ENCODE measurements at regions not wholly inside any gene's neighbourhood (a gene's known extent, or its start where the extent isn't known, plus 50 kb on each side); places are given as distances from the start of the nearest gene placed in this dataset.

DNA sequence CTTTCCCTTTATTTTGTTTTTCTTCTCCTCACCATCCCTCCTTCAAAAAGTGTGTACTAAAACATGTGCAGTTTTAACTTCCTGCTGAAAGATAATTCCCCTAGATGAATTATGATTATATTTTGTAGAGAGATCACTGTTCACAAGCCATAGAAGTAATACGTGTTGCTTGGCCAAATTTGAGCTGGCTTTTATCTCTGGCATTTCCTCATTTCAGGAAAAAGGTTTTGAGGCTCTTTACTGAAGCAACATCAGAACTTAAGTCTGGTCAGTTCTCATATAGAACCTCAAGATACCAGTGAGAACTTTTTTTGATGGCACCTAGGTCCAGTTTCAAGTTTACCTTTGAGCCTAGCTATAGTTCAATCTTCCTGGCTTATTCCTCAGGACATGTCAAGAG lies 463.3 kb downstream of the INHBA start:
- Histone ChIP-seq H4K20me1 (ENCODE audit: insufficient read depth) (no peaks in the 10 kb centered on the region), H3F3A (replicated peaks; ENCODE audit: insufficient read depth) (peaks cover 11% of the 10 kb centered on the region), H3K4me3 (ENCODE audit: low read depth in 2 of 2, low read length in 1 of 2) (no peak overlapping the region), H3K27me3 (ENCODE audit: insufficient read depth) (no peaks in the 10 kb centered on the region), H3K36me3 (replicated peaks in 1 of 2; ENCODE audit: control insufficient read depth in 1 of 2, insufficient read depth in 2 of 2, low read length in 1 of 2) (no peaks in the 10 kb centered on the region), H3K27ac (ENCODE audit: low read depth in 2 of 2, low read length in 1 of 2) (peak overlapping the region in 1 of 2 experiments; percentile 4; a peak in 1 of 4 replicates), H3K4me2 (no peak overlapping the region), H3K79me2 (ENCODE audit: insufficient read depth) (no peaks in the 10 kb centered on the region), H2AFZ (ENCODE audit: low read depth) (no peak overlapping the region), H3K9ac (no peak overlapping the region), H3K4me1 (ENCODE audit: control insufficient read depth in 1 of 2, insufficient read depth in 2 of 2, low read depth in 1 of 2, low read length in 1 of 2) (no peaks in the 10 kb centered on the region; a peak in 2 of 4 replicates), H3K9me3 (no peaks in the 10 kb centered on the region), H3K9me2 (no peaks in the 10 kb centered on the region)
- CTCF ChIA-PET = no interaction called here
- WGBS (ENCODE audit: low lambda C conversion rate) = 70% methylated on average over 1 of the region's 1 CpG
- POLR2A ChIA-PET = no interaction called here
- DNase-seq = no peak
- TF ChIP-seq GABPA (IDR thresholded peaks at IDR 0.05; ENCODE audit: low read depth) (no peak), RCOR1 (IDR thresholded peaks at IDR 0.05; ENCODE audit: low read length) (no peak), TEAD4 (IDR thresholded peaks at IDR 0.05; ENCODE audit: borderline replicate concordance, insufficient read depth) (no peak), NFIC (IDR thresholded peaks at IDR 0.05; ENCODE audit: borderline replicate concordance) (no peak), EZH2phosphoT487 (IDR thresholded peaks at IDR 0.05; ENCODE audit: borderline replicate concordance, low read depth) (no peak), SIN3A (IDR thresholded peaks at IDR 0.05; ENCODE audit: borderline replicate concordance, low read depth, low read length) (no peak)
- TF ChIP-seq, protein P1, sequence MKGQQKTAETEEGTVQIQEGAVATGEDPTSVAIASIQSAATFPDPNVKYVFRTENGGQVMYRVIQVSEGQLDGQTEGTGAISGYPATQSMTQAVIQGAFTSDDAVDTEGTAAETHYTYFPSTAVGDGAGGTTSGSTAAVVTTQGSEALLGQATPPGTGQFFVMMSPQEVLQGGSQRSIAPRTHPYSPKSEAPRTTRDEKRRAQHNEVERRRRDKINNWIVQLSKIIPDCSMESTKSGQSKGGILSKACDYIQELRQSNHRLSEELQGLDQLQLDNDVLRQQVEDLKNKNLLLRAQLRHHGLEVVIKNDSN (IDR thresholded peaks at IDR 0.05; ENCODE audit: borderline replicate concordance, low read depth) = no peak

DNA sequence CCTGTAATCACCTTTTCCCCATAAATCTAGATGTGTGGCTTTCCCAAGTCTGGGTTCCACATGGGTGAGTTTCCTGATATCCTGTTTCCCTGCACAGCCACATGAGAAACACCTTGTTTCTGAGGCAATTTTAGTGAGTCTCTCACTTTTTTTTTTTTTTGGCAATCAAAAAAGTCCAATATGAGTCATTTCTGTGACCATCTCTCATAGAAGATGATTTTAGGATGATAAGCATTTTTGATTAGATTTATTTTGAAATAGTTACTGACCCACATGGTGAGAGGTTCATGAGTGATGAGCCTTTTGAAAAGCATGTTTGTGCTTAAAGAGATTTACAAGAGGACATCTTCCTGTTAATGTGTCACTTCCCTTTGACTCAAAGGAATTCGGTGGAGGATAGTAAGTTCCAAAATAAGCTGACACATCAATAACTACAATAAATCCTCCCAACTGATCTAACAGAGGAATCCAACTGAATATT lies 464.0 kb downstream of the INHBA start:
- no peak overlapping the region for H3K4me3 ChIP-seq (ENCODE audit: low read depth in 2 of 2, low read length in 1 of 2)
- ChIA-PET POLR2A (interaction anchor here (0.6 kb wide), 1 partner anchor 234 kb away, joined by 4 read pairs; no protein-coding TSS in a partner anchor), CTCF (no interaction called here)
- H3K9me2 ChIP-seq = no peaks in the 10 kb centered on the region
- no peak for DNase-seq
- no peaks in the 10 kb centered on the region for H3K9me3 ChIP-seq
- H3K27me3 ChIP-seq (ENCODE audit: insufficient read depth) = no peaks in the 10 kb centered on the region
- no peaks in the 10 kb centered on the region; a peak in 2 of 4 replicates for H3K4me1 ChIP-seq (ENCODE audit: control insufficient read depth in 1 of 2, insufficient read depth in 2 of 2, low read depth in 1 of 2, low read length in 1 of 2)
- 0% methylated on average over 1 of the region's 1 CpG for WGBS (ENCODE audit: low lambda C conversion rate)
- peak overlapping the region in 1 of 2 experiments; percentile 10; a peak in 1 of 4 replicates for H3K27ac ChIP-seq (ENCODE audit: low read depth in 2 of 2, low read length in 1 of 2)
- no peaks in the 10 kb centered on the region for H4K20me1 ChIP-seq (ENCODE audit: insufficient read depth)
- H3K36me3 ChIP-seq (replicated peaks in 1 of 2; ENCODE audit: control insufficient read depth in 1 of 2, insufficient read depth in 2 of 2, low read length in 1 of 2) = no peaks in the 10 kb centered on the region
- H3F3A ChIP-seq (replicated peaks; ENCODE audit: insufficient read depth) = peaks cover 5% of the 10 kb centered on the region
- H3K79me2 ChIP-seq (ENCODE audit: insufficient read depth) = no peaks in the 10 kb centered on the region
- no peak overlapping the region for H3K4me2 ChIP-seq
- H2AFZ ChIP-seq (ENCODE audit: low read depth) = no peak overlapping the region
- no peak overlapping the region for H3K9ac ChIP-seq
- TF ChIP-seq, protein P1 (IDR thresholded peaks at IDR 0.05; ENCODE audit: borderline replicate concordance, low read depth) = no peak
- TF ChIP-seq EP300 (IDR thresholded peaks at IDR 0.05; ENCODE audit: borderline replicate concordance in 1 of 2, low read depth in 1 of 2, low read length in 1 of 2) = peak in 1 of 2 experiments; percentile 69; a peak in 2 of 4 replicates
- TF ChIP-seq JUND (IDR thresholded peaks at IDR 0.05) = peak; percentile 80
- no peak for TF ChIP-seq RAD21 (IDR thresholded peaks at IDR 0.05; ENCODE audit: low read length)
- TF ChIP-seq, protein P2, sequence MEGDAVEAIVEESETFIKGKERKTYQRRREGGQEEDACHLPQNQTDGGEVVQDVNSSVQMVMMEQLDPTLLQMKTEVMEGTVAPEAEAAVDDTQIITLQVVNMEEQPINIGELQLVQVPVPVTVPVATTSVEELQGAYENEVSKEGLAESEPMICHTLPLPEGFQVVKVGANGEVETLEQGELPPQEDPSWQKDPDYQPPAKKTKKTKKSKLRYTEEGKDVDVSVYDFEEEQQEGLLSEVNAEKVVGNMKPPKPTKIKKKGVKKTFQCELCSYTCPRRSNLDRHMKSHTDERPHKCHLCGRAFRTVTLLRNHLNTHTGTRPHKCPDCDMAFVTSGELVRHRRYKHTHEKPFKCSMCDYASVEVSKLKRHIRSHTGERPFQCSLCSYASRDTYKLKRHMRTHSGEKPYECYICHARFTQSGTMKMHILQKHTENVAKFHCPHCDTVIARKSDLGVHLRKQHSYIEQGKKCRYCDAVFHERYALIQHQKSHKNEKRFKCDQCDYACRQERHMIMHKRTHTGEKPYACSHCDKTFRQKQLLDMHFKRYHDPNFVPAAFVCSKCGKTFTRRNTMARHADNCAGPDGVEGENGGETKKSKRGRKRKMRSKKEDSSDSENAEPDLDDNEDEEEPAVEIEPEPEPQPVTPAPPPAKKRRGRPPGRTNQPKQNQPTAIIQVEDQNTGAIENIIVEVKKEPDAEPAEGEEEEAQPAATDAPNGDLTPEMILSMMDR (IDR thresholded peaks at IDR 0.05) = no peak
- TF ChIP-seq, protein P3, sequence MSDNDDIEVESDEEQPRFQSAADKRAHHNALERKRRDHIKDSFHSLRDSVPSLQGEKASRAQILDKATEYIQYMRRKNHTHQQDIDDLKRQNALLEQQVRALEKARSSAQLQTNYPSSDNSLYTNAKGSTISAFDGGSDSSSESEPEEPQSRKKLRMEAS (IDR thresholded peaks at IDR 0.05; ENCODE audit: low read depth) = peak; percentile 66; the same call in 1 of the 2 replicates
- no peak for TF ChIP-seq EZH2phosphoT487 (IDR thresholded peaks at IDR 0.05; ENCODE audit: borderline replicate concordance, low read depth)
- TF ChIP-seq GABPA (IDR thresholded peaks at IDR 0.05; ENCODE audit: low read depth) = no peak
- TF ChIP-seq ELF1 (IDR thresholded peaks at IDR 0.05) = no peak
- TF ChIP-seq, protein P4, sequence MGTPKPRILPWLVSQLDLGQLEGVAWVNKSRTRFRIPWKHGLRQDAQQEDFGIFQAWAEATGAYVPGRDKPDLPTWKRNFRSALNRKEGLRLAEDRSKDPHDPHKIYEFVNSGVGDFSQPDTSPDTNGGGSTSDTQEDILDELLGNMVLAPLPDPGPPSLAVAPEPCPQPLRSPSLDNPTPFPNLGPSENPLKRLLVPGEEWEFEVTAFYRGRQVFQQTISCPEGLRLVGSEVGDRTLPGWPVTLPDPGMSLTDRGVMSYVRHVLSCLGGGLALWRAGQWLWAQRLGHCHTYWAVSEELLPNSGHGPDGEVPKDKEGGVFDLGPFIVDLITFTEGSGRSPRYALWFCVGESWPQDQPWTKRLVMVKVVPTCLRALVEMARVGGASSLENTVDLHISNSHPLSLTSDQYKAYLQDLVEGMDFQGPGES (IDR thresholded peaks at IDR 0.05; ENCODE audit: low read depth, low read length) = no peak
- TF ChIP-seq SIN3A (IDR thresholded peaks at IDR 0.05; ENCODE audit: borderline replicate concordance, low read depth, low read length) = no peak
- peak; percentile 60; the same call in 1 of the 2 replicates for TF ChIP-seq TEAD4 (IDR thresholded peaks at IDR 0.05; ENCODE audit: borderline replicate concordance, insufficient read depth)
- TF ChIP-seq YY1 (IDR thresholded peaks at IDR 0.05; ENCODE audit: low read depth) = no peak
- TF ChIP-seq CHD2 (IDR thresholded peaks at IDR 0.05; ENCODE audit: low read length, partially characterized antibody) = no peak
- TF ChIP-seq RFX5 (IDR thresholded peaks at IDR 0.05; ENCODE audit: low read length) = no peak
- TF ChIP-seq RCOR1 (IDR thresholded peaks at IDR 0.05; ENCODE audit: low read length) = no peak
- TF ChIP-seq, protein P5, sequence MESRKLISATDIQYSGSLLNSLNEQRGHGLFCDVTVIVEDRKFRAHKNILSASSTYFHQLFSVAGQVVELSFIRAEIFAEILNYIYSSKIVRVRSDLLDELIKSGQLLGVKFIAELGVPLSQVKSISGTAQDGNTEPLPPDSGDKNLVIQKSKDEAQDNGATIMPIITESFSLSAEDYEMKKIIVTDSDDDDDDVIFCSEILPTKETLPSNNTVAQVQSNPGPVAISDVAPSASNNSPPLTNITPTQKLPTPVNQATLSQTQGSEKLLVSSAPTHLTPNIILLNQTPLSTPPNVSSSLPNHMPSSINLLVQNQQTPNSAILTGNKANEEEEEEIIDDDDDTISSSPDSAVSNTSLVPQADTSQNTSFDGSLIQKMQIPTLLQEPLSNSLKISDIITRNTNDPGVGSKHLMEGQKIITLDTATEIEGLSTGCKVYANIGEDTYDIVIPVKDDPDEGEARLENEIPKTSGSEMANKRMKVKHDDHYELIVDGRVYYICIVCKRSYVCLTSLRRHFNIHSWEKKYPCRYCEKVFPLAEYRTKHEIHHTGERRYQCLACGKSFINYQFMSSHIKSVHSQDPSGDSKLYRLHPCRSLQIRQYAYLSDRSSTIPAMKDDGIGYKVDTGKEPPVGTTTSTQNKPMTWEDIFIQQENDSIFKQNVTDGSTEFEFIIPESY (IDR thresholded peaks at IDR 0.05; ENCODE audit: borderline replicate concordance, low read depth) = peak; percentile 46; the same call in 1 of the 2 replicates

Data from SK-N-SH (cell line).